ENCODE measurements at regions not wholly inside any gene's neighbourhood (a gene's known extent, or its start where the extent isn't known, plus 50 kb on each side); places are given as distances from the start of the nearest gene placed in this dataset.
"Not testable (repeated sequence)": the region's sequence is repeated elsewhere in the genome, so short reads cannot be mapped to it uniquely, and the experiment has no call there.

DNA sequence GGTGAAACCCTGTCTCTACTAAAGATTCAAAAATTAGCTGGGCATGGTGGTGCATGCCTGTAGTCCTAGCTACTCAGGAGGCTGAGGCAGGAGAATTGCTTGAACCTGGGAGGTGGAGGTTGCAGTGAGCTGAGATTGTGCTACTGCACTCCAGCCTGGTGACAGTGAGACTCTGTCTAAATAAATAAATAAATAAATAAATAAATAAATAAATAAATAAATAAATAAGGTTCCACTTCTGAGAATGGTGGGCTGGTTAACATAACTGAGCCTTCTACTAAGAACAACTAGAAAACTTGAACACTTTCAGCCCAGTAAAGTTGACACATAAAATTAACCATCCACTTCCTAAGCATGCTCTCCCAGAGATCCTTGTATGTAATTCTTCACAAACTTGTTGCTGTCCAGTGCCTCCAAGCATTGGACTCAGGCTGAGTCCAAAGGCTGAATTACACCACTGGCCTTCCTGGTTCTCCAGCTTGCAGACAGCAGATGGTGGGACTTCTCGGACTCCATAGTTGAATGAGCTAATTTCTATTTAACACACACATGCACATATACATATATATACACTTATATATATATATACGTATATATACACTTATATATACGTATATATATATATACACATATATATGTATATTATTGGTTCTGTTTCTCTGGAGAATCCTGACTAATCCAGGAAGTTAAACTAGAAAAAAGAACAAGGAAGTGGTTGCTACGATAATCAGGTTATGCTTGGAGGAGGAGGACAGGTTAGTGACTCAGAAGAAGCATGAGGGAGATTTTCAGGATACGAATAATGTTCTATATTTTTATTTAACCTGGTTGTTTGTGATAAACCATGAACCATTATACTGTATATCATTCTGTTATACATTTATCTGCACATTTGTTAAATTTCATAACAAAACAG, 348.8 kb downstream of the METTL4 start:
- DNase-seq (ENCODE audit: low read depth in 2 of 2) = no peak

GRCh38 chr18:2223449-2223848, 347.9 kb downstream of the METTL4 start:
- no peak for DNase-seq (ENCODE audit: low read depth in 2 of 2)

GRCh38 chr18:2223849-2224248, 347.5 kb downstream of the METTL4 start:
- DNase-seq (ENCODE audit: low read depth in 2 of 2) = no peak

DNA sequence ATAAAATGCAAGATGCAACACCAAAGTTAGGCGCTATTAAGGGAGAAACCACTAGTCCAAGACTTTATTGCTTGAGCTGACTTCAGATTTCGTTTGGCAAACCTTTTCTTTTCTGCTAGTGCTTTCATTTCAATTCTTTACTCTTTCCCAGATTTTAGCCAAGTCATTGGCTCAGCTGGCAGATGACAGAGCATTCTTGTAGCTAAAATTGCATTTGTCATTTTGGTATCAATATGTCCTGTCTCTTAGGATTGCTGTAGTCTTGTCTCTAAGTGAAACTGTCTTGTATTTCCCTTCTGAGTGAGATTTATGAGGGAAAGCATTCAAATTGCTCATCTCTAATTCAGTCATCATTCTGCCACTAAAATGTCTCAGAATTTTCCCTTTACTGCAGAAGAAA, 335.1 kb downstream of the METTL4 start:
- DNase-seq (ENCODE audit: low read depth in 2 of 2) = no peak

DNA sequence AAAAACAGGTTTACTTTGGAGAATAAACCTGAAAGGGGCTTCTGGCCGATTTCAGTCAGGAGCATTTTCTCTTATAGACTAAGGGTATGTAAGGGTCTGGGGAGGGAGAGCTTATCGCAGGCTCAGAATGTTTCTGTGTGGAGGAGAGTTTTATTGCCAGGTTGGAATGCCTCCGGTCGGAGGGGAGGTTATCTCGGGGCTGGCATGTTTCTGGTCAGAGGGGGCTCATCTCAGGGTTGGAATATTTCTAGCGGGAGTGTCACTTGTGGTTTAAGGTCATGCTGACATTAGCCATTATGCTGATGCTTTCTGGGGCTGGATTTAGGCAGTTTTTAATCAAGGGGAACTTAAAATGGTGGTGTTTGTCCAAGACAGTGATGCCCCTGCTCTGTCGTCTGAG, 333.6 kb downstream of the METTL4 start:
- no peak for DNase-seq (ENCODE audit: low read depth in 2 of 2)

DNA sequence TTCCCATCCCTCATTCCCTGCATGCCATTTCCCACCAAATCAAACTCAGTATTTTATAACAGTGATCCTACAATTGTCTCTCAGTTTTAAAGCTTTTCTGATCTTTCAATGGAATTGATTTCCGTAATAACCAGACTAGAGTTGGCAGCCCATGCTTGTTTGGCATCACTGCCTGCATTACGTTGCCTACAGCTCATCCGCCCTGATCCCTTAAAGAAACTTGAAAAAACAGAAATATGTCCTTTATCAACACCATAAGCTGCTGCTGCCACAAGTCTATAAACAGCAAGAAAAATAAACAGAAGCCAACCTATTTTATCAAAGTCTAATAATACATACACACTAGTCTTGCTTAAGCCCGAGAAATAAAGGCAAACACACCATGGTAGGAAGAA, 331.0 kb downstream of the METTL4 start:
- DNase-seq (ENCODE audit: low read depth in 2 of 2) = no peak

DNA sequence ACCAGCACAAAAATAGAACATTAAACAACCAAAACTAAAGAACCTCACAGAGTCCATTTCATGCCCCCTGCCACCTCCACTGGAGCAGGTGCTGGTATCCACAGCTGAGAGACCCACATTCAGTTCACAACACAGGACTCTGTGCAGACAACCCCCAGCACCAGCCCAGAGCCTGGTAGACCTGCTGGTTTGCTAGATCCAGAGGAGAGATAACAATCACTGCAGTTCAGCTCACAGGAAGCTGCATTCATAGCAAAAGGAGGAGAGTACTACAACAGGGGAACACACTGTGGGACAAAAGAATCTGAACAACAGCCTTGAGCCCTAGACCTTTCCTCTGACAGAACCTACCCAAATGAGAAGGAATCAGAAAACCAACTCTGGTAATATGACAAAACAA, 326.7 kb downstream of the METTL4 start:
- DNase-seq (ENCODE audit: low read depth in 2 of 2) = no peak

DNA sequence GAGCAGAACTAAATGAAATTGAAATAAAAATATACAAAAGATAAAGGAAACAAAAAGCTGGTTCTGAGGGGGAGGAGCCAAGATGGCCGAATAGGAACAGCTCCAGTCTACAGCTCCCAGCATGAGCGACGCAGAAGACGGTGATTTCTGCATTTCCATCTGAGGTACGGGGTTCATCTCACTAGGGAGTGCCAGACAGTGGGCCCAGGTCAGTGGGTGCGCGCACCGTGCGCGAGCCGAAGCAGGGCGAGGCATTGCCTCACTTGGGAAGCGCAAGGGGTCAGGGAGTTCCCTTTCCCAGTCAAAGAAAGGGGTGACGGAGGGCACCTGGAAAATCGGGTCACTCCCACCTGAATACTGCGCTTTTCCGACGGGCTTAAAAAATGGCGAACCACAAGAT, 324.2 kb downstream of the METTL4 start:
- not testable (repeated sequence) for DNase-seq (ENCODE audit: low read depth in 2 of 2)

- no peak for DNase-seq (ENCODE audit: low read depth in 2 of 2)
Measured at GRCh38 chr18:2254977-2255376, 316.3 kb downstream of the METTL4 start.

- no peak for DNase-seq (ENCODE audit: low read depth in 2 of 2)
Measured at GRCh38 chr18:2256577-2256976, 314.7 kb downstream of the METTL4 start.

DNA sequence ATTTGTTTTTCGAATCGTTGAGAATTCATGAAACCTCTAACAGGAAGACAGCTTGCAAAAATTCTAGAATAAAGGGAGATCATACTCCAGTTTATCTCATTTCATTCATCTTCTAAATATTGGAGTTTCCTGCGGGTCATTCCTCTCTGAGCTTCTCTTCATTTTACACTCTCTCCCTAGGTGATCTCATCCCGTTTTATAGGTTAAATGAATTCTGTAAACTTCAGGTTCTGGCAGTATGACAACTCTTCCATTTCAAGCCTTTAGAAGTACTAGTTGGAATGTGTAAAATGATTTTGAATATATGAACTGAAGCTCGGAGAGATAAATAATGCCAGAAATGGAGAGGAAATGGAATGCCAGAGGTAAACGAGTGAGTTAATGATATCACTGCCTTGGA, 312.4 kb downstream of the METTL4 start:
- no peak for DNase-seq (ENCODE audit: low read depth in 2 of 2)

DNA sequence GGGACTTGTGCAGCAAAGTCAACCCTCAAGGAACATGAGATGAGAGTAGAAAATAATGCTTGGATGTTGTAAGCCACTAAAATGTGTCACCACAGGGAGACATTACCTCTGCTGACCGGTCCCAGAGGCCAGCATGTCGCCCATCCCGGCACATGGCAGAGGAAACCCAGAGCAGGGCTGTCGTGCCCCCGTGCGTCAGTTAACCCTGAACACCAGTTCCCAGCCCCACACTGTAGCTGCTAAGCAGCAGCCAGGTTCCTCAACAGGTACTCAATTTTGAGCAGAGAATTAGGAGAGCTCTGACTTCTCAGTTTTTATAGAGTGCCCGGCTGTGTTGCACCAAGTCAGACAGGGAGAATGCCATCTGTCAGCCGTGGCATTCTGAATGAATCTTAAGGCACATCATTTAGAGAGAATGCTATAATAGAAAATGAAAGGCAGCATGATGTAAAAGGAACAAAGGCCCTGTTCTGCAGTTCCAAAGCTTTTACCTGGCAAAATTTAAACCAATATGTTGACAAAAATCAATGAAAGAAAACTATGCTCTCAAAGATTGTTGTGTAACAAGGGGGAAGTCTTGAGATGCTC, 307.9 kb downstream of the METTL4 start:
- DNase-seq (ENCODE audit: low read depth in 2 of 2) = no peak

DNA sequence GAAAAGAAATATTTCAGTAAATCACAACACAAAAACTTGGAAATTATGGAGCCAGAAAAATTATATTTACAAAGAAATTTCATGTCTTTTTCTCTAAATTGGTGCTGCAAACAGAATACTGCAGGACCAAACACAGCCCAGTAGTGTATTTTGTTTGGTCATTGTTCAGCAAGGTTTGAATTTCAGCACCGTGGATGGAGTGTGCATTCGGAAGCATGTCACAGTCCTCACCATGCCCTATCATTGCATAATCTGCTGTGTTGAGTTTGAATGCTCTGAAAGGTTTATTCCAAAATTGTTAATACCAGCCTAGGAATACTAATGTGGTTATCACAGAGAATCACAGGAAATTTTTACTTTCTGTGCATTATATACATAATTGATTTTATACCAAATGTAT, 296.7 kb downstream of the METTL4 start:
- no peak for DNase-seq (ENCODE audit: low read depth in 2 of 2)

DNA sequence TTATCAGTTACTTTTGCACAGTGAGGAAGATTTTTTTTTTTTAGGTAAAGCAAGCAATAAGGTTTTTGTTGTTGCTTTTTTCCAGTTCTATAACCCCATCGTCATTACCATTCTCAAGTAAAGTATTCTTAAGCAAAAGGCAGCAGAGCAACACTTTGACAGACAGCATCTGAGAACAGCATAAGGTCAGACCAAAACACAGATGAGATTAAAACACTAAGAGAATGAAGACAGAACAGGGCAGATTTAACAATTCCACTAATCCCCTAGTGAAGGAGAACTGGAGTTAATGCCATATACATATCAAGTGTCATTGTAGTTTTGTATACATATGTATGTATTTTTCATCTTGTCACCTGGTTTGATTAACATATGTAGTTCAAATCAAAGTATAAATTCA, 290.2 kb downstream of the METTL4 start:
- DNase-seq (ENCODE audit: low read depth in 2 of 2) = no peak

- DNase-seq (ENCODE audit: low read depth in 2 of 2) = no peak
Measured at GRCh38 chr18:2281523-2282199, 289.6 kb downstream of the METTL4 start.

DNA sequence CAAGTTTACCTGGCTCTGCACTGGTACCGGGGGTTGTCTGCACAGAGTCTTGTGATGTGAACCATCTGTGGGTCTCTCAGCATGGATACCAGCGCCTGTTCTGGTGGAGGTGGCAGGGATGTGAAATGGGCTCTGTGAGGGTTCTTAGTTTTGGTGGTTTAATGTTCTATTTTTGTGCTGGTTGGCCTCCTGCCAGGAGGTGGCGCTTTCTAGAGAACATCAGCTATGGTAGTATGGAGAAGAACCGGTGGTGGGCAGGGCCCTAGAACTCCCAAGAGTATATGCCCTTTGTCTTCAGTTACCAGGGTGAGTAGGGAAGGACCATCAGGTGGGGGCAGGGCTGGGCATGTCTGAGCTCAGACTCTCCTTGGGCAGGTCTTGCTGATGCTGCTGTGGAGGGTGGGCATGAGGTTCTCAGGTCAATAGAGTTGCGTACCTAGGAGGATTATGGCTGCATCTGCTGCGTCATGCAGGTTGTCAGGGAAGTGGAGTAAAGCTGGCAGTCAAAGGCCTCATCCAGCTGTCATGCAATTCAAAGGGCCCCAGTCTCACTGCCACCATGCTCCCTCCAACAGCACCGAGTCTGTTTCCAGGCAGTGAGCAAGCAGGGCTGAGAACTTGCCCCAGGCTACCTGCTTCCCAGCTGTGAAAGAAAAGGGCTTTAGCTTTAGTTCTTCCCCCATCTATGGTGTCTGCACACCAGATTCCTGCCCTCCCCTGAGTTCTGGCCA, 278.0 kb downstream of the METTL4 start:
- DNase-seq (ENCODE audit: low read depth in 2 of 2) = no peak

DNA sequence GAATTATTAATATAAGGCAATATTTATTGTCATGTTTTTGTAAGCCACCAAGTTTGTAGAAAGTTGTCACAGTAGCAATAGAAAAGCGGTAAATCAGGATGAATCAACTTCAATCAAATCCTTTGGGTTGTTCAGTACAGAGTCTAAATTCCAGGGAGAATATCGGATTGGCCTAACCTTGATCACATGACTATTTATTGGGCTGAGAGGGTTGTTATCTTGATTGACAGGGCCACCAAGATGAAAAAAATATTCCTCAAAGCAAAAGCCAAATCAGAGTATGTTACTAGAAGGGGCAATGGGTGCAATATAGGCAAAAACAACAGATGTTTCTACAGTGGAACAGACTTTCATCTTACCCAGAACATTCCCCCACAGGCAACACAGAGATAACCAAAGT, 270.0 kb downstream of the METTL4 start:
- no peak for DNase-seq (ENCODE audit: low read depth in 2 of 2)

GRCh38 chr18:2302012-2302411, 269.3 kb downstream of the METTL4 start:
- no peak for DNase-seq (ENCODE audit: low read depth in 2 of 2)

DNA sequence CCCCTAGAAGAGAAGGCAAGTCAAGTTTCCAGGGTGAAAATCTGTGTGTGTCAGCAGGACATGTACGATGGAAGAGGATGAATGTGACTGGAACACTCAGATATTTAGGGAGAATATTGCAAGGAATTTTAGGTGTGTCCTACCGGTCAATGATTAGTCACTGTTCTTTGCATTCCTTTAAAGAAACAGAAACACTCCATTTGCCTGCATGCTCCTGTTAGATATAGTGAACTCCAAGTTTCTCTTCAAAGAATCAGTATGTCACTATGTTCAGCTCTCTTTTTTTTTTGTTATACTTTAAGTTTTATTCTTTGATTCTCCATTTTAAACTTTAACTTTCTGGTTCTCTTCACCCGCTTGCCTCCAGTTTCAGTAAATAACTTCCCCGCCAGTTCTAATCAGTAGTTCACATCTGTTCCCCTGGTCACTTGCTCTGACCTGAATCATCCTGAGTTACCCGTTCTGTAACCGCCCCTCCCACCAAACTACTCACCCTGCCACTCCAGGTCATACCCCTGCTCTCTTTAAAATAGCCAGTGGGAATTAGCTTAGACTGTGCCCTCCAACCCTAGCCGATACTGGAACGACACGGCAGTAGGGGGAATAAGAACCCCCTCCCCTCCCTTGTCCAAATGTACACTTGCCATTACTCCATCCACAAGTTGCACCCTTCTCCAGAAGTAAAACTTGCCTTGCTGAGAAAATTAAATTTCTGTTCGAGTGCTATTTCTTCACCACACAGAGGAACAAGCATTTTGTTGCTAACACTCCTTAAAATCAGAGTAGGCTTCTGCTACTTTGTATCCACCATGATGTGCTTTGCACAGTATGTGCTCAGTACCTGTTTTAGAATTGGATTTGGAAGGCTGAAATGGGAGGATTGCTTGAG, 268.4 kb downstream of the METTL4 start:
- no peak for DNase-seq (ENCODE audit: low read depth in 2 of 2)

GRCh38 chr18:2303517-2304238, 267.6 kb downstream of the METTL4 start:
- DNase-seq (ENCODE audit: low read depth in 2 of 2) = no peak
